Kidney epithelial cell (primary cell): ENCODE measurements at regions not wholly inside any gene's neighbourhood (a gene's known extent, or its start where the extent isn't known, plus 50 kb on each side); places are given as distances from the start of the nearest gene placed in this dataset.

ENCODE experiments used
- DNase-seq: peaks from one replicate; pipeline ENCODE4 v3.0.0-alpha.2; 2010; ENCODE audit warnings: low read depth
- H3K27me3 ChIP-seq: 2 replicates; pipeline ENCODE4 v1.6.0; 2011; ENCODE audit warnings: low read length; ENCODE audit not compliant: control insufficient read depth, insufficient read depth
- H3K36me3 ChIP-seq: 2 replicates; pipeline ENCODE4 v1.5.1; 2011; ENCODE audit warnings: low read length; ENCODE audit not compliant: control insufficient read depth, insufficient read depth
- H3K4me3 ChIP-seq: 2 replicates; pipeline ENCODE4 v1.5.1; 2011; ENCODE audit warnings: low read depth, mild to moderate bottlenecking, control low read depth, low read length
- TF ChIP-seq, protein P1 (sequence below): IDR thresholded peaks from 2 replicates; pipeline ENCODE4 v1.5.1; 2011; ENCODE audit warnings: mild to moderate bottlenecking, moderate library complexity, low read length, control low read depth, inconsistent platforms; ENCODE audit not compliant: insufficient read depth, poor library complexity, severe bottlenecking

DNA sequence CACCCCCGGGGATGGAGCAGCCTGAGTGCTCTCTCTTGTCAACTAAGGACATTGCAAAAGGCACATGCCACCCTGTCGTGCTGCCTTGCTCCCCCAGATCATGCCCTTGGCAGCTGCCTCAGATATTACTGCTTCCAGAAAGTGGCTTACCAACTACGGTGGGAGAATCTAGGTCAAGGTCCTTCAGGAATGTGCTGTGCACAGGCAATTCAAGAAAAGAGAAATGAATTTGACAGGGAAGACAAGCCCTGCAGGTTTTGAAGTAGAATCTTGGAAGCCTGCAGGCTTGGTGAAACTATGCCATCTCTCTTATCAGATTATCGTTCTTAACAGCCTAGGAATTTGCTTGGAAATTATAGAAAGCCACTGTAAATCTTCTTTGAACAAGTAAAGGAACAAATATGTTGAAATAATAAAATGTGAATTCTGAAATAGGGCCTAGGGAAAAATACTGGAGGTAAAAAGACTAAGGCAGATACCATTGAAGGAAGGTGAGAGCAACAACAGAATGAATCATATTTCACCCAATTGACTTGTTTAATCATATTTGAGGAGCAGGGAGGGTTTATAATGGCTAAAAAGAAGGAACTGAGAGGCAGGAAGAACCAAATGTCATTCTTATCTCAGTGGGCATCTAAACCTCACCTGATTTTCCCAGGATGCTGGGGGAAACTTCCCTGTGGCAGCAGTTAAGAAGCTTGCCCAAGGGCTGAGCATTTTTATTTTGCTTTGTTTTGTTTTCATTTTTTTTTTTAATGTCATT lies 94.0 kb upstream of the GLS start:
- no peak overlapping the region for H3K4me3 ChIP-seq
- TF ChIP-seq, protein P1, sequence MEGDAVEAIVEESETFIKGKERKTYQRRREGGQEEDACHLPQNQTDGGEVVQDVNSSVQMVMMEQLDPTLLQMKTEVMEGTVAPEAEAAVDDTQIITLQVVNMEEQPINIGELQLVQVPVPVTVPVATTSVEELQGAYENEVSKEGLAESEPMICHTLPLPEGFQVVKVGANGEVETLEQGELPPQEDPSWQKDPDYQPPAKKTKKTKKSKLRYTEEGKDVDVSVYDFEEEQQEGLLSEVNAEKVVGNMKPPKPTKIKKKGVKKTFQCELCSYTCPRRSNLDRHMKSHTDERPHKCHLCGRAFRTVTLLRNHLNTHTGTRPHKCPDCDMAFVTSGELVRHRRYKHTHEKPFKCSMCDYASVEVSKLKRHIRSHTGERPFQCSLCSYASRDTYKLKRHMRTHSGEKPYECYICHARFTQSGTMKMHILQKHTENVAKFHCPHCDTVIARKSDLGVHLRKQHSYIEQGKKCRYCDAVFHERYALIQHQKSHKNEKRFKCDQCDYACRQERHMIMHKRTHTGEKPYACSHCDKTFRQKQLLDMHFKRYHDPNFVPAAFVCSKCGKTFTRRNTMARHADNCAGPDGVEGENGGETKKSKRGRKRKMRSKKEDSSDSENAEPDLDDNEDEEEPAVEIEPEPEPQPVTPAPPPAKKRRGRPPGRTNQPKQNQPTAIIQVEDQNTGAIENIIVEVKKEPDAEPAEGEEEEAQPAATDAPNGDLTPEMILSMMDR, result no peak
- H3K36me3 ChIP-seq, result no peaks in the 10 kb centered on the region
- no peak for DNase-seq
- H3K27me3 ChIP-seq, result no peaks in the 10 kb centered on the region

DNA sequence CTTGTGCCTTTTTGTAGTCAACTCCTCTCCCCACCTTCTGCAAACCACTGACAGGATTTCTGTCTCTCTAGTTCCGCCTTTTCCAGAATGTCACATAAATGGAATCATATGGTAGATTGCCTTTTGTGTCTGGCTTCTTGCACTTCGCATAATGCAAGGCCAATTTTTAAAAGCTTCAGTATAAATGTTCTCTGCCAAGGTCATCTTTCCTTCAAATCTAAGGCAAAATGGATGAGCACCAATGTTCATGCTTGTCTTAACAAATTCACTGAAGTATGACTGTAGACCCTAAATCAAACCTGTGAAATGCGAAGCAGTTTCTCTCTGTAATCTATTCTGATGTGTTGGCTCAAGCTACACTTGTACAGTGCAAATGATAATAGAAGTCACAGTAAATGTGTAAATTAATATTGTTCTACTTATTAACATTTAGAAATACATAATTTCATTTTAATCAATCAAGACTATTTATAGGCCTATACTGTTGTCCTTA lies 92.8 kb upstream of the GLS start:
- DNase-seq, result no peak
- TF ChIP-seq, protein P1, result no peak
- Histone ChIP-seq H3K4me3 (no peak overlapping the region), H3K27me3 (no peaks in the 10 kb centered on the region), H3K36me3 (no peaks in the 10 kb centered on the region)

DNA sequence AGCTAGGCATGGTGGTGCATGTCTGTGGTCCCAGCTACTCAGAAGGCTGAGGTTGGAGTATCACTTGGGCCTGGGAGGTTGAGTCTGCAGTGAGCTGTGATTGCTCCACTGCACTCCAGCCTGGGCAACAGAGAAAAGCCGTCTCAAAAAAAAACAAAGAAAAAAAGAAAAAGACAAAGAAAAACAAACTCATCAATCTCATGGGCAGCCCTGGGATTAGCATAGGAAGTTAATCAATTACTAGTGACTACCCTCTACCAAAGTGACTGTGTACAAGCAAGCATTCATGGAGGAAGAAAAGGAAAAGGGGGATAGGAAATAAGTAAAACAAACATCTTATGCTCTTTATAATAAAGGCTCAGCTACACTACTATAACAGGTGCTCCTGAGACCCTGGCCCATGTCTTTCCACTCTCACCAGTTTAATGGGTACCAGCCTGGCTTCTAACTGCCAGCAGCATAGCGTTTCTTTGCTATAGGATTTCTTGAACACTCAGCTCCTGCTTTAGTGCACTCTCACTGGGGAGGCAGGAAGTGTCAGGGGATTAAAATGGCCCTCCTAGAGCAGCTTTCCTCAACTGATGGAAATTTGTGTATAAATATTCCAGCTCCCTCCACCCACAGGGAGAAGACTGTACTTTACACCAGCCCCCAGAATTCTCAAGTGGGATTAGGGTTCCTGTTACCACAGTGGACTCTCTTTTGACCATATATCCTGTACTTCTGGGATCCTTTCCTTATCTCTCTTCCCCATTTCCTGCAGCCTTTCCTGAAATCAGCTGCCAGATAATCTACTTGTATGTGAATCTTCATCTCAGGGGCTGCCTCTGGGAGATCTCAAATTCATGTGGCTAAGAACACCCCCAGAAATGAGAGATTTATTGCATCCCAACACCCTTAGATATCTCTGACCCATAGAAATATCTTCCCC lies 91.3 kb upstream of the GLS start:
- H3K36me3 ChIP-seq, result no peaks in the 10 kb centered on the region
- no peaks in the 10 kb centered on the region for H3K27me3 ChIP-seq
- TF ChIP-seq, protein P1, result no peak
- H3K4me3 ChIP-seq, result no peak overlapping the region
- DNase-seq, result peak; percentile 75

DNA sequence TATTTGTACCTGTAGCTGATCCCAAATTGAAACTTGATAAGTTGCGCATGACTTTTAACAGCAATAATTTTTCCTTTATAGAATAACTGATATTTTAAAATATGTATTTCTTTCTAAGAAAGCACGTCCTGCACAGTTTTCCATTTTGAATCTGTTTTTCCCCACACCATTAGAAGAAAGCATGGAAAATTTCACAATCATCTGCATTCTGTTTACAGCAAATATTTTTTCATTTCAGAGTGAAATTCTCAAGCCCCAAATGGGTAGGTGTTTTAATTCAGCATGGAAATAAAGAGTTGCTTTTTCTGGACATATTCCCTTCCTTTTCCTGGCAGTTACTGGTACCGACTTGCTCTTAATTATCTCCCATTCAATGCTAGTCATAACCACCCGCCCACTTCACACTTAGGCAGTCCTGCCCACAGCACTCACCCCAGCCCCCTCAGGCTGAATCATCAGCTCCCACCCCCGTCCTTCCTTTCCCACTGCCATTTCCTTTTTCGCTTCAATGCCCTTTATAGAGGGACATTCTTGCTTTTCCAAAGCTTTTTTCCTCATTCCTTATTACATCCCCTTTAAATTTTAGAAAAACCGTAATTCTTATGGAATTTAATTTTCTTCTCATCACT lies 89.2 kb upstream of the GLS start:
- Histone ChIP-seq H3K4me3 (no peak overlapping the region), H3K27me3 (no peaks in the 10 kb centered on the region), H3K36me3 (no peaks in the 10 kb centered on the region)
- TF ChIP-seq, protein P1, result no peak
- peak; percentile 89 for DNase-seq

DNA sequence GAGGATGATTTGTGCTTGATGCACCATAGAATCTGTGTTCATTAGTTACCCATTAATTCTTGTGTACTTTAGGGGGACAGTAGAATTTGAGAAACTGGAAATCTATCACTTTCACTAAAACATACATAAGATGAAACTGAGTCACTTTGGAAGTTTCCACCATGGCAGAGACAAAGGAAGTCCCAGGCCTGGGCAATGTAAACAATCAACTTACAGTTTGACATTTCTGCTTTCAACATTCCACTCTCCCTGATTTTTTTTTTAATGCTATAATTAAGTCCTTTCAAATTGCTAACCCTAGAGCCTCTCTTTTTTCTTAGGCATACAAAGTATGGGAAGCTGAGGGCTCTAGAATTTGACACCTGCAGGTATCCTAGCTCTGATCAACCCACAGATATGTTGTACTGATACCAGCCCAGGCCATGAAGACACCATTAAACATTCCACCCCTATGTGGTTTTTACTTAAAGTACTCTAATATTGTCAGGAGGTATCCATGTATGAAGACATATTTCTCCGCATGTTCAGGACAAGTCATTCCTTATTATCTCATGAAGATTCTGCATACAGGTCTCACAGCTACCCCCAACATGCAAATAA lies 88.5 kb upstream of the GLS start:
- DNase-seq, result peak; percentile 37
- H3K36me3 ChIP-seq, result no peaks in the 10 kb centered on the region
- TF ChIP-seq, protein P1, result no peak
- H3K4me3 ChIP-seq, result no peak overlapping the region
- no peaks in the 10 kb centered on the region for H3K27me3 ChIP-seq
